ENCODE measurements at regions not wholly inside any gene's neighbourhood (a gene's known extent, or its start where the extent isn't known, plus 50 kb on each side); places are given as distances from the start of the nearest gene placed in this dataset.
"Not testable (repeated sequence)": the region's sequence is repeated elsewhere in the genome, so short reads cannot be mapped to it uniquely, and the experiment has no call there.

DNA sequence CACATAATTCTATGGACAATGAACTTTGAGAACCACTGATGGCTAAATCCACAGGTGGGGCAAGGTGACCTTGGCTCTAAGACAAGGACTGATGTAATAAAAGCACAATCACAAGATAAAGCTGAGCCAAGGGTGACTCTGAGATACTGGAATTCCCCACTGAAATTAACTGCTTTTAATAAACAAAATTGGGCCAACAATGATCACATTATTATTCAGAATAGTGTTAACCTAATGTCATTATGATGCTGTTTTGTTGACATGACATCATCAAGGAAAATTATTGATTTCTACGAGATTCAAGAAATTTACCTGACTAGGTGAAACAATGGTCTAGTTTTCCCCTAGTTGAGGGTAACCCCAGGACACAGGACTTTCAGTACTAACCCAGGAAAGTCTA lies 273.7 kb upstream of the NFIA start:
- DNase-seq (ENCODE audit: low spot score): no peak

DNA sequence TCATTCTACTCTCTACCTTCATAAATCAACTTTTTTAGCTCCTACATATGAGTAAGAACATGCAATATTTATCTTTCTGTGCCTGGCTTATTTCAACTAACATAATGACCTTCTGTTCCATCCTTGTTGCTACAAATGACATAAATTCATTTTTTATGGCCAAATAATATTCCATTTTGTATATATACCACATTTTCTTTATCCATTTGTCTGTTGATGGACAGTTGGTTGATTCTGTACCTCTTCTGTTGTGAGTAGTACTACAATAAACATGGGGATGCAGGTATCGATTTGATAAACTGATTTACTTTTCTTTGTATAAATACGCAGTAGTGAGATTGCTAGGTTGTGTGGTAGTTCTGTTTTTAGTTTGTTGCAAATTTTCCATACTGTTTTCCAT lies 279.5 kb upstream of the NFIA start:
- no peak for DNase-seq (ENCODE audit: low spot score)

DNA sequence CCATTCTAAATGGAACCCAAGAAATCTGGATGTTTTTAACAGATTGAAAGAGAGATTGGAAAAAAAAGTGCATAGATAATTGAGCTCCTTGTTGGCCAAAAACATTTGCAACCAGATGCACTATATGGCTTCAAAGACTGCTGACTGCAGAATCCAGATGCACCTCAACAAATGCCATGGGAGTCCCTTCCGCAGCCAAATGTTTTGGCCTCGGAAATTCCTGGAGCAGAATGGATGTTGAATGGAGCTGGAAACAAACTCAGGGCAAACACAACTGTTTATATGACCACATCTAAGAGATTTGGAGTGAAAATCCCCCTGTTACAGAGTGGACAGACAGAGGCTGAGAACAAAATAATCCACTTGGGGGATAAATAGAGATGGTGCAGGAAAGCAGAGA lies 285.0 kb upstream of the NFIA start:
- no peak for DNase-seq (ENCODE audit: low spot score)

DNA sequence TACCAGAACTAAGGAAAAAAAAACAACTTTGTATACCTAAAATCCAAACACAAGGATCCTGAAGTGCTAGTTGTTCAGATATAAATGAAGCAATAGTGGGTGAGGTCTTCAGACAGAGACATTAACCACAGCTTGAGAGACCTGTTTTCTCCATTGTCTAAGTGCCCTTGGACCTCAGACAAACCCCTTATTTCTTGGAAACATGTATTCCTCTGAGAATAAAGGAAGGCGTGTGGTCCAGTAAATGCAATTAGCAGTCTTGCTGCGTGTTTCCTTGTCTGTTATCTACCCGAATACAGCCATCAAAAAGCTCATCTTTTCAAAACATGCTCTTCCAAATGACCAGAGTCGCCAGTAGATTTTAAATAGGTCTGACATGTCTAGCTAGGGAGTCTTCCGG lies 291.1 kb upstream of the NFIA start:
- DNase-seq (ENCODE audit: low spot score): no peak

DNA sequence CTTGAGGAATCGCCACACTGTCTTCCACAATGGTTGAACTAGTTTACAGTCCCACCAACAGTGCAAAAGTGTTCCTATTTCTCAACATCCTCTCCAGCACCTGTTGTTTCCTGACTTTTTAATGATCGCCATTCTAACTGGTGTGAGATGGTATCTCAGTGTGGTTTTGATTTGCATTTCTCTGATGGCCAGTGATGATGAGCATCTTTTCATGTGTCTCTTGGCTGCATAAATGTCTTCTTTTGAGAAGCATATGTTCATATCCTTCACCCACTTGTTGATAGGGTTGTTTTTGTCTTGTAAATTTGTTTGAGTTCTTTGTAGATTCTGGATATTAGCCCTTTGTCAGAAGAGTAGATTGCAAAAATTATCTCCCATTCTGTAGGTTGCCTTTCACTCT lies 309.3 kb upstream of the NFIA start:
- not testable (repeated sequence) for DNase-seq (ENCODE audit: low spot score)

DNA sequence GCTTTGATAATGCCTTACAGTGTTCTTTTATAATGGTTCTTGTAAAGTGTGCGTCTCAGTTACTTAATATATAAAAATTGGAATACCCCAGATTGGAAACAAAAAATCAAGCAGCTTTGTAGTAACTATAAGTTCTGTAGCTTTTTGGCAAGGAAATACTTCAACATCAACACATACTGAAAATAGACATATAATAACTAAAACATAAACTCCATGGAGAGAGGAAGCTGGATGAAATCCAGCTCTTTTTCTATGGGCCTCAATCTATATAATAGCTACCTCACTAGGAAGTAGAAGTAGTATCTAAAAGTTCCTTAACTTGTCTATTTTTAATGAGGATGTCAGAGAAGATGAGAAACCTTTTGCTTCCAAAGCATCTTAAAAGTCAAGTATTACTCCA lies 313.3 kb upstream of the NFIA start:
- DNase-seq (ENCODE audit: low spot score): no peak

DNA sequence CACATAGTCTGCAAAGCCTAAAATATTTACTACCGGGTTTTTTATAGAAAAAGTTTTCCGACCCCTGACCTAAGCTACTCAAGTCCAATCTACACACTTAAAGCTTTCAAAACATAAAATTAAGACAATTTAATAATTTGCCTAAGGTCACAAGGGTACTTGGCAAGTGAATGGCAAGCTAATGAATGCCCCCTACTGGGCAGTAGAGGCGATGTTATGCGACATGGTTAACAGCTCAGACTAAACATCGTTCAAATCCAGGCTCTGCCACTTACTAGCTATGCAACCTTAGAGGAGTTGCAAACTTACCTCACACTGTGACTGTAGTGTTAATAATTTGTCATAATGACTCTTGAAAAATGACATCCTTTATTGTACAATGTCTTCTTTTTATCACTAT lies 317.2 kb upstream of the NFIA start:
- DNase-seq (ENCODE audit: low spot score): peak; percentile 11

DNA sequence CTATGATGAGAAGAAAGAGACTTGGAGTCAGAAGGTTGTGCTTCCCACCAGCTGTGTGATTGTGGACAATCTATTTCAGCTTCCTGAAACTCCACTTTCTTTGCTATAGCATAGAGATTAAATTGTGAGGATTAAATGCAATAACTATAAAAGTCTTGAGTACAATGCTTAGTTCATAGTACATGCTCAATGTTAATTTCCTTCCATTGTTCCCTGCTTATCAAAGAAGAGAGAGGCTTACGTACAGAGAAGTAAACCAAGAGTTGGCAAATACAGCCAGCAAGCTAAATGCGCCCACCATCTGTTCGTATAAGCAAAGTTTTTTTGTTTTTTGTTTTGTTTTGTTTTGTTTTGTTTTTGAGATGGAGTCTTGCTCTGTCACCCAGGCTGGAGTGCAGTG lies 317.9 kb upstream of the NFIA start:
- DNase-seq (ENCODE audit: low spot score): no peak

DNA sequence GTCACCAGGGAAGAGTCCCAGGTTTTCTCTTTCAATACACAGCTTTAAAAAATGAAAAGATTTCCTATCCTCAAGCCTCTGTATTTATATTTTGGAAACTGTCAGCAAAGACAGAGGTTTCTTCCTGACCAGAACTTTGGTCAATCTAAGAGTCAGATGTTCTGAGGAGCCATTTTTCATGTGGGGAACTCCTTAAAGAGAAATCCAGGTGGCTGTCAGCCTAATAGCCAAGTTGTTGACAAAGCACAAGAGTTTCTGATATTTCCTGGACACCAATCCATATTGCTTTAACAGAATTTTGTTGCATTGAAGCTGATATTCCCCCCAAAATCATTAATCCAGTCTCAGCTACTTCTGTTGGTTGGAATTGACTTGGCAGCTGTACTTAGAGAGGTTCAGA lies 318.6 kb upstream of the NFIA start:
- no peak for DNase-seq (ENCODE audit: low spot score)

DNA sequence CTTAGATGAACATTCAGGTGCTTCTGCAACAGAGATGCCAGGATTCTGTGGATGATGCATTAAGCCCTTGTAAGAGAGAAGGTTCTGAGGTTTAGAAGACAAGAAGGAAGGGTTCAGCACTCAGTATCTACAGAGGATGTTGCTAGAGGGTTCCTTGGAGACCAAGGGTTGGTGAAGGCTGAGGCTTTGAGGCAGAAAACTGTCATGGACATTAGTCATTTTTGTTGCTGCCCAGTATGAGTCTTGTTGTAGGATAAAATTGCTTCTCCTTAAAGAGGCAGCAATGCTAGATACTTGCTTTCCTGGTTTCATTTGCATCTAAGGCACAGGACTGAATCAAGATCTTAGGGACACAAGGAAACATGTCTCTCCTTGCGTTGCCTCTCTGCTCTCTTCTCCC lies 319.4 kb upstream of the NFIA start:
- DNase-seq (ENCODE audit: low spot score): no peak

DNA sequence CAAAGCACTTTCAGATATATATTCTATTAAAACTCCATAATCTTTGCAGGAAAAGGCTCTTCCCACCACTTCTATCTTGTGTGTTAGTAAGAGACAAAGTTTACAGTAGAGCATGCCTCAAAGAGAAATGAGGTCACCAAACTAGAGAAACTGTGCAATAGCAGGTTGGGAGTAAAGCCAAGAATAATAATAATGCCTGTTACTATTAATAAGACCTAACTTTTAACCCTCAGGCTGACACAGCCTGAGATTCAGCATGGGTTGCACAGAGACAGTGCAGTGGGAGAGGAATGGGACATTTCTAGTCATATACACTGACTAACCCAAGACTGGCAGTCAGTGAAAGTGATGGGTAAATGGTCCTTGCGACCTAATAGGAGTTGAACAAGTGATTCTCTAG lies 320.2 kb upstream of the NFIA start:
- DNase-seq (ENCODE audit: low spot score): no peak

DNA sequence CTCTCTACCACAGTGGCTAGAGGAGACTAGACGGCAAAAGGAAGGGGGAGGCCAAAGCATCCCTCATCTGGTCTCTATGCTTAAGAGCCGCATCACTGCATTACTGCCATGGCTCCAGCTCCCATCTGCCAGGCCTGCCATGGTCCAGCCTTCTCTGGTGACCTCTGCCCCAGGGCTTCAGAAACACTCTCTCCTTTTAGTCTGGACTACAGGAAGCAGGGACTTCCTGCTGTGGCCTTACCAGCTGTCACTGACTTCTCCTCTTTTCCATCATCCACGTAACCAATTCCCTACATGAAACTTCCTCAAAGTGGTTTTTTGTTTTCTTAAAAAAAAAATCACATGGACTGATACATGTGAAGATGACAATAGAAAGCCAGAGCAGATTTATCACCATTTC lies 323.1 kb upstream of the NFIA start:
- no peak for DNase-seq (ENCODE audit: low spot score)

DNA sequence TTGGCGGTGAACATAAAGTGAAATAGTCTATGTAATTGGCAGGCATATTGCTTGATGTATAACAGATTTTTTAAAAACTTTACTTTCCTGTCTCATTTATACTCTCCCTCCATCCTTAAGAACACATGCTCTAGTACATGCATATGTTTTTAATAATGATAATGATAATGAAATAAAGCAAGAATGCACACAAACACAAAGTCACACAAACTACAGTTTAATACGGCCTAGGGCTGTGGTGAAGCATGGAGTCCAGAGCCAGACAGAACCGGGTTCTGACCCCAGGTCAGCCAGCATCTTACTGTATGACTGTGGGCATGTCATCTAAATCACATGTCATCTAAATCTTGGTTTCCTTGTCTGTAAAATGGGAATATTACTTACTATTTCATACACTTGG lies 324.9 kb upstream of the NFIA start:
- DNase-seq (ENCODE audit: low spot score): no peak

DNA sequence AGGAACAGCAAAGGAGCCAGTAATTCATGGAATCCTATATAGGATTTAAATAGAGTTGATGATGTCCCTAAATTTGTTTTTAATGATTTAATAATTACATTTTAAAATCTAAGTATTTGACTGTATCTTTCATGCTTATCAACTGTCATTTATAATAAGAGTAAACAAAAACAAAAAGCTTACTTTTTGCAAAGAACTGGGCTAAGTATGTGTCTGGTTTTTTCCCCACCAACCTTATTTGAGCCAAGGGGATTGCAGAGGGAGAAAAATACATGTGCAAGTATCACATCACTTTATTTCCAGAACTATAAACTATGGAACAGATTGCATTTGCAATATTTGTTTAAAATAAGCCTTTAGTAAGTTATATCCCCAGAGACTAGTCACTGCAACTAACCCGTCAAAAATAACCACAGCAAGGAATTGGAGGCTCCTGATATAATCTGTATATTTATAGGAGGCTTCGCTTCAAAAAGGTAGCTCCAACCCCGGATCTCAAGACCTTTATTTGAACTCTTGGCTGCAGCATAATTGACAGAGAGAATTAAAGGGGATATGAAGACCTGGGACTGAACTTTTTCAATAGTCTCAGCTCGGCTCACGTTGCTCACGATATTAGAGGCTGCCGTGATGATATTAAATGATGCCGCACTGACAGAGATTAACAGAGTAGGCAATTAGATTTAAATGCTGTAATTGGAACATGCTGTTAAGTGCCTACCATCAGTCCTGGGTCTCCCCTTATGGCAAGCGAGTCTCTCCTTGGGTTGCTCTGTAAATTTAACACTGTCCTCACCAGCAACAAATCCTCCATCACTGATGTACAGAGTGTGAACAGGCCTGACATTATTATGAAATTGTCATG lies 329.1 kb upstream of the NFIA start:
- DNase-seq (ENCODE audit: low spot score): no peak

DNA sequence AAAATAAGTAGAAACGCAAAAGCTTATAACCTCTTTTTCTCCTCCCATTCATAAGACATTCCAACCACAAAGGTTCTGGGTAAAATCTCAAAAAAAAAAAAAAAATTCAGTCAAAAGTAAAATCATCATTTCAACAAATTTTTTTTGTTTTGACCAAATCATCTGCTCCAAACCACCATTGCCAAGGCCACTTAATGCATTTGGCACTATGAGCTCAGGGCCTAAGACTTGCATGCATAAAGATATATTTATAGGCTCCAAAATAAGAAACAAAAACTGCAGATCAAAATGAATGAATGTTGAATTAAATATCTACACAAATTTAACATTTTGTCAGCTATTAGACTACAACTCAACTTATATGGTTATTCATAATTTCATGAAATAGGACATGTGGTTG lies 331.1 kb upstream of the NFIA start:
- no peak for DNase-seq (ENCODE audit: low spot score)

DNA sequence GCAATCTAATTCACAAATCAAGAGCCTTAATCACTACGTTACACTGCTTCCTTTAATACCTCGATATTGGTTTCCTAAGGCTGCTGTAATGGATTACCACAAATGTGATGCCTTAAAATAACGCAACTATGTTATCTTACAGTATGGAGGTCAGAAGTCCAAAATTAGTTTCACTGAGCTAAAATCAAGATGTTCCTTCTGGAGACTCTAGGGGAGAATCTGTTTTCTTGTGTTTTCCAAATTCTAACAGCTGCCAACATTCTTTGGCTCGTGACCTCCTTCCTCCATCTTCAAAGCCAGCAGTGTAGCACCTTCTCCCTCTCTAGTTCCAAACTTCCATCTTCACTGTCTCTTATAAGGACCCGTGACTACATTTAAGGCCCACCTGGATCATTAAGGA lies 335.0 kb upstream of the NFIA start:
- no peak for DNase-seq (ENCODE audit: low spot score)

DNA sequence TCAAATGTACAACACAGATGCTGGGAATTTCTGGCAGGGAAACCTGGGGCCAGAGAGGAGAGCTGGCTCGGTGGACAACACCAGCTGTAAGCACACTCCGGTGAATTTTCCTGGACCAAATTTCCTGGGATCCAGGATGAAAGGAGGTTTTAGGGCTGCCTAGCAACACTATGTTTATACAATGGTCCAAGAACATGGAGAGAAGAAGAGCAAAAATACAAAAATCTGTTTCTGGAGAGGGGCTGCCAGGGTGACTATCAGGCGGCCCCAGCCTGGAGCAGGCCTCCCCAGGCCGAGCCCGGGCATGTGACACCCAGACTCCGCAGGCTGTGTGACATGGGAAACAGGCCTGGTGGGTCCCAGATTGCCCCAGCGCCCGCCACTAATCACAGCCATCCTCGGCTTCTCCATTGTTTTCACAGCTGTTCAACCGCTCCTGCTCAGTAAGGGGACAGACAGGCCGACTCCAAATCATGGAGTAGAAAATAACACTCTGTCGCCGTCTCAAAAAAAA lies 336.0 kb upstream of the NFIA start:
- no peak for DNase-seq (ENCODE audit: low spot score)

DNA sequence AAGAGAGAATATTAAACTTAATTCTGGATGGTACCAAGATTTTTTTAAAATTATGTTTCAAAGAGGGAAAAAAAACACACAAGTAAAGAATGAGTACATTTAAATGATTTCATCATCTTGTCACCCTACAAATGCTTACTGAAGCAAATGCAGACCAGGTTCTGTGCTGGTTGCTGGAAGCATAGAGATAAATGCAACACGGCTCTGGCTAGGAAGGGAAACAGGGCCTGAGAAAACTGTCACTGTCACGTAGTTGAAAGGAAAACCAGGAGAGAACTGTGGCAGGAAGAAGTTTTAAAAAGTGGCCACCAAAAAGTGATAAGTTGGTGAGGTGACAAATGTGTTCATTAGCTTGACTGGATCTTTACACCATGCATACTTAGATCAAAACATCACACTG lies 336.9 kb upstream of the NFIA start:
- DNase-seq (ENCODE audit: low spot score): no peak

DNA sequence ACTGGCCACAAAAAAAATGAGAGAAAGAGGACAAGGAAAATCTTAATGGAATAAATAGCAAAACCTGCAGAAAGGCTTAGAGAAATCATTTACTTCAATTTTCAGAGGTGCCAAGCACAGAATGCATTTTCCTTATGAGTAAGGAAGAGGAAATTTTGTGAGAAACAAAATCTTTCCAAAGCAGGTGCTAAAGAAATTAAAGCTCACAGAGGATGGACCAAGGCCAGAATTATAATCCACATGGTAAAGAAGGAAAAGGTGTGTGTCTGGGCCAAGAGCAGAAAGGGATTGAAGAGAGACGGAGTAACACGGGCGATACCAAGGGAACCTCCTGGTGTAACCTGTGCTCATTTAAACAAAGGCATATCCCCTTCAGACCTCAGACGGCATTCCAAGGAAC lies 340.0 kb upstream of the NFIA start:
- DNase-seq (ENCODE audit: low spot score): no peak

DNA sequence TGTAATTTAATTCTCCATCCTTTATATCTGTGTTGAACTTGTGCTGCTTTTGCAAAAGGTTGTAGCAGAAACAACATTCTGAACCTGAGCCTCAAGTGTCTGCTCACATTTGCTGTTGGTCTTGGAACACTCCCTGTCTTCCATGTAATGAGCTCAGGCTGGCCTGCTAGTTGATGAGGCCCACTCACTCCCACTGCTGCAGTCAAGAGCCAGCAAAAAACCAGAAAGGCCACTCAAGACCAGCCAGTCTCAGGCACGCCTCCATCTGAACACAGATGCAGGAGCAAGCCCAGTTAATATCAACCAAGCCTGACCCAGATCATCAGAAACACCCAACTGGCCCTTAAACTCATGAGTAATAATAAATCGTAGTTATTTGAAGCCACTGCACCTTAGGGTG lies 342.2 kb upstream of the NFIA start:
- no peak for DNase-seq (ENCODE audit: low spot score)

DNA sequence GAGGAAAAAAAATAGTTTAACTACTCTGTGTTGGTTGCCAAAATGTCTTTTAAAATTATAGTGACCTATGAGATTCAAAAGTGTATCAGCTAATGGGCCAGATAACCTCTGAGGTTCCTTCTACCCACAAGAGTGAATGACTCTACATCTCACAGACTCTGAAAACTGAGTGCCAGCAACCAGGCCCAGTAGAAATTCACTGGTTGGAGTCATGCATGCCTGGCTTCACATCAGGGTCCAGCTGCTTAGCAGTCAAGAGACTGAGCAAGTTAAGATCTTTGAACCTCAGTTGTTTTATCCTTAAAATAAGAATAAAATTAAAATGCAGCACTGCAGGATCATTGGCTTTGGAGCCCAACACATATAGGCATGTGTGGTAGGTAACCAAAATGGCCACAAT lies 342.6 kb upstream of the NFIA start:
- no peak for DNase-seq (ENCODE audit: low spot score)

DNA sequence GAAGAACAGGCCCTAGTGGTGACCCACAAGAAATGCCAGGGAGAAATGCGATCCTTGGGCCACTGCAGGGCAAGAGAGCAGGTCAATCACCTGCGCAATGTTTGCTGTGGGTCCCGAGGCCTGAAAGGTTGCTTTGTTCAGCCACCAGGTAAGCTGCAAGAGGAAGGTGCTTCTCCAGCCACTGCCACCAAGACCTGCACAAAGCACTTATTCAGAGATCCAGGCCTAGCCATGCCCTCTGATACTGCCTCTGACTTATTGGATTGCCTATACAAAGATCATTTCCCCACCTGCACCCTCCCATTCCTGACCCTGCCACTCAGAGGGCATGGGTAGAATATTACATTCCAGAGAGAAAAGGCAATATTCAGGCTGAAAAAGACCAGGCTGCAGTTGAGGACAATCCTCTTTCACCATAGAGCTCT lies 349.4 kb upstream of the NFIA start:
- no peak for DNase-seq (ENCODE audit: low spot score)

DNA sequence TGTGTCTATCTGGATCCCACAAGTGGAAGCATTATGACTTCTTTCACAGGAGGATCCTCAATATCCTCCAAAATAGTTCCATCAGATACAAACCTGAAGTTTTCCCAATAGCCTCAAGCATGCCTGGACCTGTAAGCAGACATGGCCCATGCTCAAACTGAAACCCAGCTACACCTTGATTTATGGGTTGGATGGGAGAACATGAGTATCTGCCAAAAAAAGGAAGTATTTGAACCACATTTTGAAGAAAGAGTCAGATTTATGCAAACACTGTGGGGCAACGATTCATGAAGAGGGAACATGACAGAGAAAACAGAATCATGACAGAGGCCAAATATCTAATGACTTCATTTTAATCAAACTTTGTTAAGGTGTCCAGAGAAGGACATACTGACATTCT lies 351.0 kb upstream of the NFIA start:
- DNase-seq (ENCODE audit: low spot score): no peak

DNA sequence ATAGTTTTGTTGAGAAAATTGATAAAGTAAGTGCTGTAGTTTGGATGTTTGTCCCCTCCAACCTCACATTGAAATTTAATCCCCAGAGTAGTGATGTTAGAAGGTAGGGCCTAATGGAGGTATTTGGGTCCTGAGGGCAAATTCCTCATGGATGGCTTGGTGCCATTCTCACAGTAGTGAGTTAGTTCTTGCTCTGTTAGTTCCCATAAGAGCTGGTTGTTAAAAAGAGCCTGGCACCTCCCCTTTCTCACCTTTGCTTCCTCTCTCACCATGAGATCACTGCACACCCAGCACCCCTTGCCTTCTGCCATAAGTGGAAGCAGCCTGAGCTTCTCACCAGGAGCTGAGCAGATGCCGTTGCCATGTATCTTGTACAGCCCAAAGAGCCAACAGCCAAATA lies 354.8 kb upstream of the NFIA start:
- DNase-seq (ENCODE audit: low spot score): no peak

Data from GM03348 (cell line).